Nephron (organoid): ENCODE measurements at regions not wholly inside any gene's neighbourhood (a gene's known extent, or its start where the extent isn't known, plus 50 kb on each side); places are given as distances from the start of the nearest gene placed in this dataset.

ENCODE experiments used
- H3K27ac Mint-ChIP-seq, 3 experiments: 2 replicates each; pipeline ENCODE4 v1.8.0; 2020; ENCODE audit warnings: mixed read lengths in 3 of 3, mild to moderate bottlenecking in 2 of 3, moderate library complexity in 1 of 3
- H3K27me3 Mint-ChIP-seq: 2 replicates; pipeline ENCODE4 v1.8.0; 2021; ENCODE audit warnings: low read depth, mild to moderate bottlenecking, moderate library complexity, mixed read lengths
- H3K36me3 Mint-ChIP-seq: 2 replicates; pipeline ENCODE4 v1.8.0; 2020; ENCODE audit warnings: low read depth, mixed read lengths
- H3K4me1 Mint-ChIP-seq: 2 replicates; pipeline ENCODE4 v1.8.0; 2020; ENCODE audit warnings: mixed read lengths
- H3K4me3 Mint-ChIP-seq, 3 experiments: 2 replicates each; pipeline ENCODE4 v1.8.0; 2020; ENCODE audit warnings: mild to moderate bottlenecking in 3 of 3, mixed read lengths in 3 of 3, moderate library complexity in 2 of 3
- H3K9me3 Mint-ChIP-seq: 2 replicates; pipeline ENCODE4 v1.8.0; 2020; ENCODE audit warnings: mixed read lengths
- TF ChIP-seq, protein P1 (sequence below), 3 experiments: fragments of 200-600 bp; sonication (generic); IDR thresholded peaks; one replicate each; pipeline ENCODE4 v1.5.0; 2021; ENCODE audit warnings: antibody characterized with exemption in 3 of 3; ENCODE audit not compliant: unreplicated experiment in 3 of 3

DNA sequence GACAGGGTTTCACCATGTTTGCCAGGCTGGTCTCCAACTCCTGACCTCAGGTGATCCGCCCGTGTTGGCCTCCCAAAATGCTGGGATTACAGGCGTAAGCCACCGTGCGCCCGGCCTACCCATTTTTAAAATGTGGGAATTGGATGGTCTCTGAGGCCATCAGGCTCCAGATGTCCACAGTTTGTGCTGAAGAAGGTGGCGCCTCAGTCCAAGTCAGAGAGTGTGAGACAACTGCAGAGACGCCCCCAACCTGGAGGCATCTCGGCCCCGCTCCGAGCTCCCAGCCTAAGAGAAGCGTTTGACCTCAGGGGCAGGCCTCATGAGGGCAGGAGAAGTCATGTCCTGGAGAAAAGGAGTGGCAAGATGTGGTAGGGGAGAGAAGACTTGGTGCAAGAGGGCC lies 146.5 kb downstream of the MRM1 start:
- H3K9me3 Mint-ChIP-seq = peaks cover 4% of the 10 kb centered on the region
- H3K4me3 Mint-ChIP-seq = no peak overlapping the region
- H3K36me3 Mint-ChIP-seq = no peaks in the 10 kb centered on the region
- peaks cover 38% of the 10 kb centered on the region for H3K27me3 Mint-ChIP-seq
- no peak overlapping the region for H3K27ac Mint-ChIP-seq
- TF ChIP-seq, protein P1, sequence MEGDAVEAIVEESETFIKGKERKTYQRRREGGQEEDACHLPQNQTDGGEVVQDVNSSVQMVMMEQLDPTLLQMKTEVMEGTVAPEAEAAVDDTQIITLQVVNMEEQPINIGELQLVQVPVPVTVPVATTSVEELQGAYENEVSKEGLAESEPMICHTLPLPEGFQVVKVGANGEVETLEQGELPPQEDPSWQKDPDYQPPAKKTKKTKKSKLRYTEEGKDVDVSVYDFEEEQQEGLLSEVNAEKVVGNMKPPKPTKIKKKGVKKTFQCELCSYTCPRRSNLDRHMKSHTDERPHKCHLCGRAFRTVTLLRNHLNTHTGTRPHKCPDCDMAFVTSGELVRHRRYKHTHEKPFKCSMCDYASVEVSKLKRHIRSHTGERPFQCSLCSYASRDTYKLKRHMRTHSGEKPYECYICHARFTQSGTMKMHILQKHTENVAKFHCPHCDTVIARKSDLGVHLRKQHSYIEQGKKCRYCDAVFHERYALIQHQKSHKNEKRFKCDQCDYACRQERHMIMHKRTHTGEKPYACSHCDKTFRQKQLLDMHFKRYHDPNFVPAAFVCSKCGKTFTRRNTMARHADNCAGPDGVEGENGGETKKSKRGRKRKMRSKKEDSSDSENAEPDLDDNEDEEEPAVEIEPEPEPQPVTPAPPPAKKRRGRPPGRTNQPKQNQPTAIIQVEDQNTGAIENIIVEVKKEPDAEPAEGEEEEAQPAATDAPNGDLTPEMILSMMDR (IDR thresholded peaks at IDR 0.05; ENCODE audit: unreplicated experiment in 3 of 3) = no peak
- H3K4me1 Mint-ChIP-seq = no peaks in the 10 kb centered on the region

DNA sequence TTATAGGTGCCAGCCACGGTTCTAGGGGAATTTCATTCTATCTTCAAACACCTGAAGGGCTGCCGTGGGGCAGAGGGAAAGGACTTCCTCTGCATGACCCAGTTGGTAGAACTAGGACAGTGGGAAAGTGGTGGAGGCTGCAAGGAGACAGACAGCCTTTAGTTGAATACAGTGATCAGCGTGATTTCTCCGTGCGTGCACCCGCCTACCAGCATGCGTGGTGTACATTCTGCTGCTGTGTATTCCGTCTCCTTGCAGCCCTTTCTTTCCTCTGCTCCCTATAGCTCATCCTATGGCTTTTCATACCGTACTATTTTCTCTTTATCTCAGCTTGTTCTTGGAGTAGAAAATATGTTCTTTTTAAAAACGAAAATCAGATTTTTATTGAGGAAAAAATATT lies 146.9 kb downstream of the MRM1 start:
- TF ChIP-seq, protein P1 (IDR thresholded peaks at IDR 0.05; ENCODE audit: unreplicated experiment in 3 of 3) = no peak
- Mint-ChIP-seq H3K4me1 (no peaks in the 10 kb centered on the region), H3K36me3 (no peaks in the 10 kb centered on the region), H3K4me3 (no peak overlapping the region), H3K27me3 (peaks cover 42% of the 10 kb centered on the region), H3K27ac (no peak overlapping the region), H3K9me3 (peaks cover 4% of the 10 kb centered on the region)

DNA sequence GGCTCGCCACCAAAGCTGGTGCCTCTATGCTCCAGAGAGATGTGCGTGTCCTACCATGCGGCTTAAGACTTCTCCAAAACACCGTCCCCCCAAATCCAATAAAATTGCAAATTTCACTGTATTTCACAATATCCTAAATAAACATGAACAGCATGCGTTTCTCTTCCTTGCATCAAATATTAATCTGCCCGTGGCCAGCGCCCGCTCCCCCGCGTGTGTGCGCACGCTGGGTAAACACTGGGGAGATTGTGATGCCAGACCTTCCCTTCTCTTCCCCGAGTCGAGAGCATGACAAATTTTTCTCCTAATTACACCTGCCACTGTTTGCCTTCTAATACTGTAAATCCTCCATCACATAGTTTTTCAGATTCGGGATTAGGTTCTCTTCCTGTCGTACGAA lies 148.1 kb downstream of the MRM1 start:
- TF ChIP-seq, protein P1 (IDR thresholded peaks at IDR 0.05; ENCODE audit: unreplicated experiment in 3 of 3) = no peak
- Mint-ChIP-seq H3K4me3 (no peak overlapping the region), H3K9me3 (no peaks in the 10 kb centered on the region), H3K27me3 (peaks cover 47% of the 10 kb centered on the region), H3K27ac (no peak overlapping the region), H3K36me3 (no peaks in the 10 kb centered on the region), H3K4me1 (no peaks in the 10 kb centered on the region)

DNA sequence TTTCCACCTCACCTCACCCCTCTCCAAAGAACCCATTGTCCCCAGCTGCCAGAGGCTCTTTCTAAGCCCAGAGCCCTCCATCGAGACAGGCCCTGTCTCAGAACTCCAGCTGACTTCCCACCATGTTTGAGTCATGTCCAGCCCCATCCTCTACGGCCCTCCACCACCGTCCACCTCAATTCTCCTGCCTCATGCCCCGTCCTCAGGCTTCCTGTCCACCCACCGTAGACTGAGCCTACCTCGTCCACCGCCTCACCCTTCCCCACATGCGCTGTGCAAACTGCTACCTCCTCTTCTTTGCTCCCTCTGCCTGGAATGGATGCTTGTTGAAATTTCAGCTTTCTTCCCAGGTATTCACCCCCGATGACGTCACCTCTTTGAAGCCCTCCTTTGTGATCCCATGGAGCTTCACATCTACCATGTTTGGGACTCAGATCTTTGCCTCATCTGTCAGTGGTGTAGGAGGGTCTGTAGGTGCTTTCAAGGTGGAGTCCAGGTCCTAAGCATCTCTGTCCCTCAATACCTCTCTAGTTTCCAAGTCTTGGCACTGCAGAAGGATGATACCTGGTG lies 149.0 kb downstream of the MRM1 start:
- Mint-ChIP-seq H3K4me1 (no peaks in the 10 kb centered on the region), H3K36me3 (no peaks in the 10 kb centered on the region), H3K27ac (no peak overlapping the region), H3K27me3 (peaks cover 51% of the 10 kb centered on the region), H3K4me3 (no peak overlapping the region), H3K9me3 (no peaks in the 10 kb centered on the region)
- TF ChIP-seq, protein P1 (IDR thresholded peaks at IDR 0.05; ENCODE audit: unreplicated experiment in 3 of 3) = no peak

DNA sequence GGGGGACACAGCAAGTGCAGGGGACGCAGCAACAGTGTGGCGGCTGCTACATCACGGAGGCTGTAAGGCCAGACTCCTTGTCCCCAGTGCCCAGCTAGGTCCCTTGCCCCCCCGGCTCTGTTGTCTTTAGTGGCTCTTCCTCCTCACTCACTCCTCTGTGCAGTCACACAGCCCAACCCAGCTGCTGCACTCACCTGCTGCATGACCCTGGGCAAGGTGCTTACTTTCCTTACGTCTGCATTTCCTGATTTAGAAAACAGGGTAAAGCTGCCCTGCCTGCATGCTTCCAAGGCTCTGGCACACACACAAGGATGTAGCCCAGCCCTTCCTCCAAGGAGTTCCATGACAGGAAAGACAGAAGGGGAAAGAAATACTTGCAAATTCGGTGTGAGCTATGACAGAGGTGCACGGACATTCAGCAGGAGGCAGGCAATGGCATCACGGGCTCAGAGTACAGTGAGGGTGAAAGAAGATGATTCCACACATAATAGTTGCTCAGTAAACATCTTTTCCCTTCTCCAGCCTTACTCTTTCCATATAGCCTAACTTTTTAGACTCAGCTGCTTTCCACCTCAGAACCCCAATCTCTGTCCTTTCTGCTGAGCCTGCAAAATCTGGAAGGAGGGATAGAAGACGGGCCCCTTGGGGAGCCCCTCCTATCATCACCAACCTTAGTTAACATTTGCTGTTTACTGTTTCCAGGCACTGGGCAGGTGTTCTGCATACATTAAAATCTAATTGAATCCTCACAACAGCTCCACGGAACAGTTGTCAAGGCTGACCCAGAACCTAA lies 150.9 kb downstream of the MRM1 start:
- Mint-ChIP-seq H3K4me3 (no peak overlapping the region), H3K4me1 (no peaks in the 10 kb centered on the region), H3K36me3 (no peaks in the 10 kb centered on the region), H3K27me3 (peaks cover 48% of the 10 kb centered on the region), H3K9me3 (no peaks in the 10 kb centered on the region), H3K27ac (no peak overlapping the region)
- TF ChIP-seq, protein P1 (IDR thresholded peaks at IDR 0.05; ENCODE audit: unreplicated experiment in 3 of 3) = no peak

DNA sequence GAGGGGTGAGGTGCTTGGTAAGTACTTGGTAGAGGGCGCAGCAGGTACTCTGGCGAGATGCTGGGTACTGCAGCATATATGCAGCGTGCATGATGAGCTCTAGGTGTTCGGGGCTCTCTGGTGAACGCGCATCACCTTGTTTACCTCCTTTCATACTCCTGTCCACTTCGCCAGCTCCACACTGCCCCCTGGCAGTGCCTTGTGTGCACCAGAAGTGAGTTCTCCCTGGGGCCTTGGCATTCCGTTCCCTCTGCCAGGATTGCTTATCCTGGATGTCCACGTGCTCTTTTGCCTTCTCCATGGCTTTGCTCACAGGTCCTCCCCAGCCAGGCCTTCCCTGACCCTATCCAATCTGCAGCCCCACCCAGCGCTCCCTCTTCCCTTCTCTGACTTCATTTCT lies 154.2 kb downstream of the MRM1 start:
- Mint-ChIP-seq H3K36me3 (no peaks in the 10 kb centered on the region), H3K4me1 (no peaks in the 10 kb centered on the region), H3K27ac (no peak overlapping the region), H3K27me3 (peaks cover 34% of the 10 kb centered on the region), H3K4me3 (no peak overlapping the region), H3K9me3 (no peaks in the 10 kb centered on the region)
- TF ChIP-seq, protein P1 (IDR thresholded peaks at IDR 0.05; ENCODE audit: unreplicated experiment in 3 of 3) = peak in 2 of 3 experiments; percentile 12 to 13
